Stimulated activated CD8-positive, alpha-beta memory T cell treated with anti-CD3 and anti-CD28 coated beads, Interleukin-4, amount 100 ng/mL, for 48 hours (primary cell): ENCODE measurements at regions not wholly inside any gene's neighbourhood (a gene's known extent, or its start where the extent isn't known, plus 50 kb on each side); places are given as distances from the start of the nearest gene placed in this dataset.

Experiments
- DNase-seq: peaks from one replicate; pipeline ENCODE4 v3.0.0-alpha.2; 2020

GRCh38 chr22:47394504-47395440, 632.3 kb downstream of the TBC1D22A start:
- no peak for DNase-seq

GRCh38 chr22:47393191-47393590, 630.7 kb downstream of the TBC1D22A start:
- DNase-seq: no peak

- DNase-seq: no peak
These were observed 630.3 kb downstream of the TBC1D22A start for GRCh38 chr22:47392729-47393128.

GRCh38 chr22:47392054-47392347, 629.6 kb downstream of the TBC1D22A start:
- no peak for DNase-seq

GRCh38 chr22:47391169-47392053, 629.0 kb downstream of the TBC1D22A start:
- DNase-seq: no peak

GRCh38 chr22:47390026-47390970, 627.8 kb downstream of the TBC1D22A start:
- no peak for DNase-seq

- no peak for DNase-seq
These were observed 626.8 kb downstream of the TBC1D22A start for GRCh38 chr22:47389201-47389600.

GRCh38 chr22:47388778-47389177, 626.3 kb downstream of the TBC1D22A start:
- no peak for DNase-seq

GRCh38 chr22:47388331-47388730, 625.9 kb downstream of the TBC1D22A start:
- DNase-seq: no peak

- no peak for DNase-seq
These were observed 624.5 kb downstream of the TBC1D22A start for GRCh38 chr22:47386812-47387510.

GRCh38 chr22:47384977-47385376, 622.5 kb downstream of the TBC1D22A start:
- no peak for DNase-seq

GRCh38 chr22:47382164-47382890, 619.9 kb downstream of the TBC1D22A start:
- no peak for DNase-seq

GRCh38 chr22:47381240-47381639, 618.8 kb downstream of the TBC1D22A start:
- DNase-seq: no peak

- DNase-seq: no peak
These were observed 618.2 kb downstream of the TBC1D22A start for GRCh38 chr22:47380692-47381091.

- DNase-seq: no peak
These were observed 616.6 kb downstream of the TBC1D22A start for GRCh38 chr22:47379037-47379436.

GRCh38 chr22:47377926-47378560, 615.6 kb downstream of the TBC1D22A start:
- no peak for DNase-seq

GRCh38 chr22:47376901-47377505, 614.6 kb downstream of the TBC1D22A start:
- no peak for DNase-seq

- no peak for DNase-seq
These were observed 613.9 kb downstream of the TBC1D22A start for GRCh38 chr22:47376322-47376700.

GRCh38 chr22:47375621-47376321, 613.3 kb downstream of the TBC1D22A start:
- DNase-seq: no peak
